ENCODE measurements at regions not wholly inside any gene's neighbourhood (a gene's known extent, or its start where the extent isn't known, plus 50 kb on each side); places are given as distances from the start of the nearest gene placed in this dataset.

- DNase-seq (ENCODE audit: low read depth in 2 of 3, low spot score in 2 of 3) = no peak
These were observed 406.1 kb downstream of the TCERG1L start for GRCh38 chr10:130905386-130905785.

DNA sequence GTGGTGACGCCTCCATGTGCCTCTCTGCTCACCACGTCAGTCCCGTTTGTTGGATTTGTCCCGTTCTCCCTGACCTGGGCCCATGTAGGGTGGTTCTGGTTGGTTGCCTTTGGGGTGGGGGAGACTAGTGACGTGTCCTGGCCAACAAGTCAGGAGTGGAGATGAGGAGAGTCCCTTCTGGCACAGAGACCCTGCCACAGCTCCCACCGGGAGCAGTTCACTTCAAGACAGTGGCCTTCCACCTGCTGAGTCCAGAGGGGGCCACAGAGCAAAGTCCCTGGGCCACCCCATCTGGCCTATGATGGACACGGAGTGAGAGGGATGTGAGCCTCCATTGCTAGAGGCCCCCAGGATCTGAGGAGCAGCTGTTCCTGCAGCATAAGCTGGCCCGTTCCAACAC lies 405.6 kb downstream of the TCERG1L start:
- DNase-seq (ENCODE audit: low read depth in 2 of 3, low spot score in 2 of 3) = no peak

DNA sequence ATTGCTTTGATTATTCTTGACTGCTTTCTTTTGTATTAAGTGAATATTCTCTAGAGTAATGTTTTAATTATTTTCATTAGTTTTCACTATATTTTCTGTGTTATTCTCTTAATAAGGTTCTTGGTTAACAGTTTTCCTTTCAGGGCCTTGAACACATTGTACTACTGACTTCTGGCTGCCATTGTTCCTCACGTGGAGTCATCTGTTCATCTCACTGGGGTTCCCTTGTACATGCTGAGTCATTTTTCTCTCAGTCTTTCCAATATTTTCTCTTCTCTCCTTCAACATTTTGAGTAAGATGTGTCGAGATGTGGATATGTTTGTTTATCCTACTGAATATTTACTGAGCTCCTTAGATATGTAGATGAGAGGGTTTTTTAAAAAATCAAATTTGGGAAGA lies 400.7 kb downstream of the TCERG1L start:
- no peak for DNase-seq (ENCODE audit: low read depth in 2 of 3, low spot score in 2 of 3)

GRCh38 chr10:130913844-130914243 lies 397.7 kb downstream of the TCERG1L start:
- no peak for DNase-seq (ENCODE audit: low read depth in 2 of 3, low spot score in 2 of 3)

DNA sequence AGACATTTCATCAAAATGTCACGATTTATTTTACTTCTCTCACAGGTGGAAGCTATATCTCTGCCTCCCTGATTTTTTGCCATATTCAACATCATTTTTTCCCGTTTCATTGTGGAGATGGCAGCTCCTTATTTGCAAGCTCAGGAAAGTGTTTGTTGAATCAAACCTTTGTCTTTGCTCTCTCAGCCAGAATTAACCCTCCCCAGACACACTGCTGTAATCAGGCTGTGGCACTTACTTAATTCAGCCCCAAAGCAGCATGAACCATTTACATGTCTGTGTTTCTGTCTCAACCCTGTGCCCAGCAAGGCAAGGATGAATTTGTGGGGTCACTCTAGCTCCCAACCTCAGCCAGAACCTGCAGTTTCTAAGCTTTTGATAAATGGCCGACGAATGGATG lies 397.2 kb downstream of the TCERG1L start:
- DNase-seq (ENCODE audit: low read depth in 2 of 3, low spot score in 2 of 3) = no peak

DNA sequence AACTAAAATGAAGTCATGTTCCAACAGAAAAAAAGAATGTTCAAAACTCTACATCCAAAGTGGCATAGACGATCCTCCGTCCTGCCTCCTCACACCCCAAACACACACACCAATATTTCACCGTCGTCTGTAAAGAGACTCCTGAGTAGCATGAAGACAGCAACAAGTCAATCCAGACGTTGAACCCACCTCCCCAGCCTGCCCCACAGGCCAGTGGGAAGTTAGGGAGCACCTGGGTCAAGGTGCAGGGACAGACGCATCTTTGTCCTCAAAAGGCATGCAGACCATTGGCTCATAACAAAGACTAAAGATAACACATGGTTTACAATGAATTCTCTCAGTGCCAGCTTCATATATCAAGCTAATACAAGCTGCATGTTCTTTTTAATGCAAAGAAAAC lies 396.5 kb downstream of the TCERG1L start:
- DNase-seq (ENCODE audit: low read depth in 2 of 3, low spot score in 2 of 3) = no peak

DNA sequence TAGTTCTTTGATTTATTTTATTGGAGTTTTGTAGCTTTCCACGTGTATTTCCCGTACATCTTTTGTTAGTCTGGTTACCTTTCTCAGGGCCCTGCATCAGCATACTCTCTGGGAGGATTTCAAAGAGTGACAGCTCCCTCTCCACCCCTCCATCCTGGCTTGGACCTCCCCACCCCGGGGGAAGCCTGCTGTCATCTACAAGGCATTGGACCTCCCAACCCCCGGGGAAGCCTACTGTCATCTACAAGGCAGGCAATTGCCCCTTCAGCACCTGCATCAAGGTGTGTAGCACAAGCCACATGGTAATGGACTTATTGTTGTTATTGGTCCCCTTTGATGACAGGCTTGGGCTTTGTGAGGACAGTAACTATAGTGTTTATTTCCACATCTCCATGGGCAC lies 390.1 kb downstream of the TCERG1L start:
- no peak for DNase-seq (ENCODE audit: low read depth in 2 of 3, low spot score in 2 of 3)

- DNase-seq (ENCODE audit: low read depth in 2 of 3, low spot score in 2 of 3) = no peak
These were observed 389.5 kb downstream of the TCERG1L start for GRCh38 chr10:130921911-130922440.

DNA sequence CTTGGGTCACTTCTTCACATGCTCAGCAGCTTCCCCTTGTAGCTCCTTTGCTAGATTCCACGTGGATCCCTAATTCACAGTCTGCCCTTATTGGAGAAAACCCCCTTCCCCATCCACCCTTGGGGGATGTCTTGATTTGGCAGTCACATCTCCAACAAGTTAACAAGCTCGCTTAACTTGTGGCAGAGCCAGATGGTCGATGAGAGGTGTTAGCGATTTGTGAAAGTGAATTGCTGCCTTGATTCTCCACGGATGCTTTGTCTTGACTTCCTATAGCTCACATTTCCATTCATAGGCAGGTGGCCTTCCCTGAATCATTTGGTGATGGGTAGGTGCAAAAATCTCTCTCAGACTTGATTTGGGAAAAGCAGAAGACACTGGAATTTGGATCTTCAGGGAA lies 387.9 kb downstream of the TCERG1L start:
- no peak for DNase-seq (ENCODE audit: low read depth in 2 of 3, low spot score in 2 of 3)

- peak in 2 of 3 donors; percentile 21 to 43 for DNase-seq (ENCODE audit: low read depth in 2 of 3, low spot score in 2 of 3)
These were observed 387.2 kb downstream of the TCERG1L start for GRCh38 chr10:130924138-130924819.

GRCh38 chr10:130926442-130926841 lies 385.1 kb downstream of the TCERG1L start:
- no peak for DNase-seq (ENCODE audit: low read depth in 2 of 3, low spot score in 2 of 3)

- DNase-seq (ENCODE audit: low read depth in 2 of 3, low spot score in 2 of 3) = no peak
These were observed 384.4 kb downstream of the TCERG1L start for GRCh38 chr10:130927157-130927556.

DNA sequence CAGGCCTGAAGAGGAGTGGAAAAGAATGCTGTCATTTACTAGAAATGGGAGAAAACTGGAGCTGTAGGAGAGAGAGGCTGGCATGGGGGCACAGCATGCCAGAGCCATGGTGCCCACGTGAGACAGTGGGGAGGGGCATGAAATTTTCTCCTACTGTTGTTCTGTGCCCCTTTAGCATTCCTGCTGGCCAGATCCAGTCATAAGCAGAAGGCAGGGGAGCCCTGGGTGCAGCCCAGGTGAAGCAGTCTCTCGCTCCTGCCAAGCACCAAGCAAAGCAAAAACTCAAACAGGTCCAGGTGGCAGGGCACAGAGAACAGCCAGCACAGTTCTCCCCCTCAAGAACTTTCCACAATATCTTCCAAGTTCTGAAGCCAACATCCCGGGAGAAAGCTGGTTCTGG lies 383.2 kb downstream of the TCERG1L start:
- no peak for DNase-seq (ENCODE audit: low read depth in 2 of 3, low spot score in 2 of 3)

DNA sequence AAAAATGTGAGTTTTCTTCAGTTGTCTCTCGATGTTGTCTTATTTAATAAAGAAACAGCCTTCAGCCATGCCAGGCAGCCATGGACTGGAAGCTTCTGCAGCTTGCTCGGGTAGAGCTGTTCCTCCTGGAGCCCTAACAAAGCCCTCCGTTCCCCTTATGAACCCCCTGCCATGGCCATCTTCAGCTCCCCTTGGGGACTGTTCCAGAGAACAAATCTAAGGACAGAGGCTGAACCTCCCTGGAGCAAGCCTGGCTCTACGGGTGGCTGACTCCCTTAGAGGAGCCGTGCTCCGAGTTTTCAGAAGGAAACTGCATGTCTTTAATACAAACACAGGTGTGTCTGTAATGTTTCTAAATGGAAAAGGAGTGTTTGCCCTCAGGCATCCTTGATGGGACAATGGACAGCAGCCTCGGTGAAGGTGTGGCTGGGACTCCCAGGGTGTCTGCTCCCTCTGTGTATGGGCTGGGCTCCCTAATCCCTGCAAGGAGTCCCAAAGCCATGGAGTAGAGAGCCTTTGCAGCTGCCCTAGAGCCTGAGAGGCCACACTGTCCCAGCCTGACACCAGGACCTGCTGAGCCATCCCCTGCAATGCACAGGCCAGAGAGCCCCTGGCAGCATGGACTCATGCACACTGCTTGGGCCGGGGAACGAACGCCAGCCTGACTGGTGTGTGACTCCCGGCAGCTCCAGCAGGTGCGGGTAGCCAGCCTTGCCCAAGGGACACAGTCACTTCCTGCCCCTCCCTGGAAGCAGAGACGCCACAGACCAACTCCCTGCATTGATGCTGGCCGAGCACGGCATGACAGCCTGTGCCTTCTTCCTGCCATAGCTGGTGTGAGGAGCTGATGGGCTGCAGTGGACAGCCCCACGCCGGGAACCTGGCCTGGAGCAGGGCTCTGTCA lies 381.8 kb downstream of the TCERG1L start:
- no peak for DNase-seq (ENCODE audit: low read depth in 2 of 3, low spot score in 2 of 3)

- DNase-seq (ENCODE audit: low read depth in 2 of 3, low spot score in 2 of 3) = no peak
These were observed 380.7 kb downstream of the TCERG1L start for GRCh38 chr10:130930821-130931220.

DNA sequence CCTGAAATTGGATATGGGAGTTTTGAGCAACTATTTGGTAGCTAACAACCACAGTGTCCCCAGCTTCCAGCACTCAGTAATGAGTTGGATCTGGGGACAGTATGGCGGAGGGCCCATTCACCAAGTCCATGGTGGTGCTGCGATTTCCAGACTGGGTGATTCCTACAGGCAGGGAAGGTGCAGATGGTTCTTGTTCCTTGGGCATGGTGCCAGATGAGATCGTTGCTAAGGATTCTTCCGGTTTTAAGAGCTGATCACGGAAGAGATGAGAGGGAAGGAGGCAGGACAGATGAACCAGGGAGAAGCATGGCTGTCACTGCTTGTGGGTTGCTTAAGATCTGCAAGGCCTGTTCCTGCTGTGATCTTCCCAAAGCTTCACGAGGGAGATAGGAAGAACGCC lies 380.3 kb downstream of the TCERG1L start:
- DNase-seq (ENCODE audit: low read depth in 2 of 3, low spot score in 2 of 3) = no peak

GRCh38 chr10:130932326-130933007 lies 379.1 kb downstream of the TCERG1L start:
- no peak for DNase-seq (ENCODE audit: low read depth in 2 of 3, low spot score in 2 of 3)

- DNase-seq (ENCODE audit: low read depth in 2 of 3, low spot score in 2 of 3) = no peak
These were observed 378.5 kb downstream of the TCERG1L start for GRCh38 chr10:130933008-130933390.

GRCh38 chr10:130934293-130935127 lies 377.0 kb downstream of the TCERG1L start:
- no peak for DNase-seq (ENCODE audit: low read depth in 2 of 3, low spot score in 2 of 3)

GRCh38 chr10:130935128-130935439 lies 376.4 kb downstream of the TCERG1L start:
- DNase-seq (ENCODE audit: low read depth in 2 of 3, low spot score in 2 of 3) = no peak

Data from hematopoietic multipotent progenitor cell (in vitro differentiated cells).